ENCODE measurements at regions not wholly inside any gene's neighbourhood (a gene's known extent, or its start where the extent isn't known, plus 50 kb on each side); places are given as distances from the start of the nearest gene placed in this dataset.

DNA sequence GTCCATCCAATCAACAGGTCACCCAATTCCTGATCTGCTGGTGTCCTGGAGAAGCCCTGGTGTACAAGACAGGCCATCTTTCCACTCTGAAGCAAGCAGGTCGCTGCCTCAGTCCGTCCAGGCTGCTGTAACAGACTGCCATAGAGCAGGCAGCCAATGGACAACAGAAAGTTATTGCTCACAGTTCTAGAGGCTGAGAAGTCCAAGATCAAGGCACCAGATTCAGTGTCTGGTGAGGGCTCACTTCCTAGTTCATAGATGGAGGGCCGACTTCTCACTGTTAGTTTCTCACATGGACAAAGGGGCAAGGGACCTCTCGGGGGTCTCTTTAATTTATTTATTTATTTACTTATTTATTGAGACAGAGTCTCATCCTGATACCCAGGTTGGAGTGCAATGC is 74.8 kb downstream of the CD24 start:
- Histone ChIP-seq H3K9me3 (ENCODE audit: control insufficient read depth in 1 of 2, insufficient read depth in 1 of 2, low read depth in 1 of 2, low read length in 2 of 2) (no peaks in the 10 kb centered on the region), H3K36me3 (ENCODE audit: control insufficient read depth in 1 of 2, insufficient read depth in 2 of 2, low read length in 2 of 2) (no peaks in the 10 kb centered on the region), H3K9me2 (ENCODE audit: insufficient read depth) (no peaks in the 10 kb centered on the region), H3K9ac (ENCODE audit: low read length) (no peak overlapping the region), H2AFZ (ENCODE audit: low read depth, low read length, poor library complexity, severe bottlenecking) (no peak overlapping the region), H3K4me3 (replicated peaks in 1 of 2; ENCODE audit: low read depth in 1 of 2, low read length in 2 of 2) (no peak overlapping the region), H3K4me2 (ENCODE audit: low read length) (no peak overlapping the region), H3K27me3 (ENCODE audit: insufficient read depth, low read length) (no peaks in the 10 kb centered on the region), H3K4me1 (ENCODE audit: control insufficient read depth in 1 of 2, insufficient read depth in 2 of 2, low read length in 2 of 2) (no peaks in the 10 kb centered on the region), H3K79me2 (ENCODE audit: insufficient read depth, low read length) (no peaks in the 10 kb centered on the region), H3K27ac (ENCODE audit: low read depth, low read length) (no peak overlapping the region), H4K20me1 (ENCODE audit: insufficient read depth) (no peaks in the 10 kb centered on the region)
- no peak for DNase-seq (ENCODE audit: low read depth, low spot score)
- CTCF ChIA-PET: no interaction called here
- no TSS peak for BruUV-seq (replicated peaks)
- ATAC-seq: no peak
- no peak for TF ChIP-seq ZBTB33 (IDR thresholded peaks at IDR 0.05; ENCODE audit: extremely low read depth, insufficient replicate concordance, low read length)
- intact Hi-C loops (cut with micrococcal nuclease): no loop called here
- RAD21 ChIA-PET (ENCODE audit: low non-redundant PET in 1 of 2, low total read pairs in 2 of 2, uncharacterized antibody in 2 of 2, unreplicated experiment in 2 of 2): no interaction called here
- POLR2A ChIA-PET: no interaction called here

- ChIA-PET CTCF (no interaction called here), POLR2A (no interaction called here), RAD21 (ENCODE audit: low non-redundant PET in 1 of 2, low total read pairs in 2 of 2, uncharacterized antibody in 2 of 2, unreplicated experiment in 2 of 2) (no interaction called here)
- Histone ChIP-seq H3K27ac (ENCODE audit: low read depth, low read length) (no peak overlapping the region), H4K20me1 (ENCODE audit: insufficient read depth) (no peaks in the 10 kb centered on the region), H3K27me3 (ENCODE audit: insufficient read depth, low read length) (no peaks in the 10 kb centered on the region), H3K9ac (ENCODE audit: low read length) (no peak overlapping the region), H3K4me2 (ENCODE audit: low read length) (no peak overlapping the region), H3K4me3 (replicated peaks in 1 of 2; ENCODE audit: low read depth in 1 of 2, low read length in 2 of 2) (no peak overlapping the region), H3K9me3 (ENCODE audit: control insufficient read depth in 1 of 2, insufficient read depth in 1 of 2, low read depth in 1 of 2, low read length in 2 of 2) (no peaks in the 10 kb centered on the region), H2AFZ (ENCODE audit: low read depth, low read length, poor library complexity, severe bottlenecking) (no peak overlapping the region), H3K79me2 (ENCODE audit: insufficient read depth, low read length) (no peaks in the 10 kb centered on the region), H3K9me2 (ENCODE audit: insufficient read depth) (no peaks in the 10 kb centered on the region), H3K36me3 (ENCODE audit: control insufficient read depth in 1 of 2, insufficient read depth in 2 of 2, low read length in 2 of 2) (no peaks in the 10 kb centered on the region), H3K4me1 (ENCODE audit: control insufficient read depth in 1 of 2, insufficient read depth in 2 of 2, low read length in 2 of 2) (no peaks in the 10 kb centered on the region)
- intact Hi-C loops (cut with micrococcal nuclease): no loop called here
- no peak for ATAC-seq
- no peak for DNase-seq (ENCODE audit: low read depth, low spot score)
- BruUV-seq (replicated peaks): no TSS peak
- TF ChIP-seq POLR2AphosphoS5 (IDR thresholded peaks at IDR 0.05; ENCODE audit: low read depth, low read length): no peak
- TF ChIP-seq MAX (IDR thresholded peaks at IDR 0.05): no peak
- TF ChIP-seq ZNF274 (IDR thresholded peaks at IDR 0.05; ENCODE audit: low read depth, low read length): no peak
- TF ChIP-seq POLR2A (IDR thresholded peaks at IDR 0.05; ENCODE audit: borderline replicate concordance, extremely low read depth, insufficient read depth, insufficient read length): no peak
- no peak for TF ChIP-seq YY1 (IDR thresholded peaks at IDR 0.05; ENCODE audit: extremely low read depth, insufficient replicate concordance, low read depth, low read length)
- no peak for TF ChIP-seq SIN3A (IDR thresholded peaks at IDR 0.05; ENCODE audit: low read depth)
- no peak for TF ChIP-seq CBX3 (IDR thresholded peaks at IDR 0.05; ENCODE audit: low read depth)
- no peak for TF ChIP-seq CTCF (IDR thresholded peaks at IDR 0.05 in 2 of 3, conservative IDR thresholded peaks at IDR 0.05 in 1 of 3; ENCODE audit: borderline replicate concordance in 1 of 3, insufficient read depth in 1 of 3, low read depth in 2 of 3, low read length in 2 of 3)
- no peak for TF ChIP-seq SP1 (IDR thresholded peaks at IDR 0.05; ENCODE audit: low read depth)
- TF ChIP-seq SRF (IDR thresholded peaks at IDR 0.05; ENCODE audit: low read depth): no peak
- TF ChIP-seq REST (IDR thresholded peaks at IDR 0.05; ENCODE audit: low read depth): no peak
- TF ChIP-seq EZH2phosphoT487 (IDR thresholded peaks at IDR 0.05; ENCODE audit: borderline replicate concordance): no peak
These were observed 76.9 kb downstream of the CD24 start for GRCh38 chr6:106897580-106897979.
